ENCODE measurements at regions not wholly inside any gene's neighbourhood (a gene's known extent, or its start where the extent isn't known, plus 50 kb on each side); places are given as distances from the start of the nearest gene placed in this dataset.

DNA sequence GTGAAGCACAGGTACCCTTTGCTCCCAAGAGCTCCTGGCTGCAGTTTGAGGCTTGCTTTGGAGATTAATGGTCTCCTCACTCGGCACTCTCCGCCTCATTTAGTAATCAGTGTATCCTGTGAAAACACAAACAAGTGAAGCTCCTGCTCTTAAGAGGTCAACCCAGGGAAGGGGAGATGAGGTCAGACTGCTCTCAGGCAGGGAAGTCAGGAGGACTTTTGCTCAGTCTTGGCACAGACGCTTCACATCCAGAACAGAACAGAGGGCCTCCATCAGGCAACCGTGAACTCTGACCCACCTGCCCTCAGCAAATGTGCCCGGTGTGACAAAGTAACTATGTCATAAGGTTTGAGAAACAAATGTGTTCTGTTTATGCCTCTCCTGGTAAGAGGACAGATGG, 428.8 kb upstream of the JARID2 start:
- no peak overlapping the region for H3K27ac Mint-ChIP-seq
- Histone ChIP-seq H4K20me1 (ENCODE audit: control insufficient read depth, insufficient read depth, insufficient read length) (no peaks in the 10 kb centered on the region), H3K27me3 (ENCODE audit: insufficient read depth, low read length) (no peaks in the 10 kb centered on the region), H3K79me1 (ENCODE audit: insufficient read depth, low read depth, low read length, poor library complexity, severe bottlenecking) (no peaks in the 10 kb centered on the region), H3K4ac (ENCODE audit: low read depth, low read length) (no peak overlapping the region), H3K14ac (ENCODE audit: insufficient read depth, low read length) (no peak overlapping the region), H2BK15ac (ENCODE audit: low read depth, low read length) (no peak overlapping the region), H2BK120ac (ENCODE audit: low read depth, low read length, poor library complexity, severe bottlenecking) (no peak overlapping the region), H2AFZ (ENCODE audit: low read length) (no peak overlapping the region), H3K23me2 (ENCODE audit: insufficient read length, low read depth, low read length, poor library complexity, severe bottlenecking) (no peaks in the 10 kb centered on the region), H3K9ac (ENCODE audit: extremely low read depth, insufficient read length, low read length) (no peak overlapping the region), H3K4me2 (ENCODE audit: insufficient read depth, insufficient read length, low read length) (no peak overlapping the region), H4K5ac (ENCODE audit: insufficient read length, low read depth, low read length) (no peak overlapping the region), H2BK20ac (ENCODE audit: low read depth, low read length, poor library complexity, severe bottlenecking) (no peak overlapping the region), H3K56ac (ENCODE audit: insufficient read length, low read depth, low read length) (no peak overlapping the region), H2BK5ac (ENCODE audit: insufficient read length, low read length) (no peak overlapping the region), H3T11ph (ENCODE audit: low read length) (no peak overlapping the region), H3K18ac (ENCODE audit: insufficient read length, low read depth, low read length) (no peak overlapping the region), H4K8ac (replicated peaks; ENCODE audit: insufficient read length, low read depth, low read length) (no peak overlapping the region), H3K27ac (ENCODE audit: insufficient read length, low read depth, low read length) (no peak overlapping the region), H3K23ac (ENCODE audit: insufficient read length, low read depth, low read length) (no peak overlapping the region), H4K91ac (ENCODE audit: insufficient read length, low read depth, low read length) (no peak overlapping the region), H2BK12ac (ENCODE audit: insufficient read length, low read depth, low read length) (no peak overlapping the region), H3K79me2 (ENCODE audit: insufficient read depth, low read length) (no peaks in the 10 kb centered on the region), H3K4me1 (ENCODE audit: insufficient read depth, low read length) (no peaks in the 10 kb centered on the region; the same call in none of the 2 replicates), H2AK5ac (ENCODE audit: insufficient read length, low read length) (no peak overlapping the region), H3K9me3 (ENCODE audit: control insufficient read depth, low read depth, low read length) (no peaks in the 10 kb centered on the region)
- H3K27me3 Mint-ChIP-seq (ENCODE audit: low read depth): peaks cover 3% of the 10 kb centered on the region; the same call in 1 of the 2 replicates
- peaks cover 26 to 42% of the 10 kb centered on the region in 2 experiments for H3K4me1 Mint-ChIP-seq
- H3K4me3 Mint-ChIP-seq: no peak overlapping the region
- TF ChIP-seq, protein P1, sequence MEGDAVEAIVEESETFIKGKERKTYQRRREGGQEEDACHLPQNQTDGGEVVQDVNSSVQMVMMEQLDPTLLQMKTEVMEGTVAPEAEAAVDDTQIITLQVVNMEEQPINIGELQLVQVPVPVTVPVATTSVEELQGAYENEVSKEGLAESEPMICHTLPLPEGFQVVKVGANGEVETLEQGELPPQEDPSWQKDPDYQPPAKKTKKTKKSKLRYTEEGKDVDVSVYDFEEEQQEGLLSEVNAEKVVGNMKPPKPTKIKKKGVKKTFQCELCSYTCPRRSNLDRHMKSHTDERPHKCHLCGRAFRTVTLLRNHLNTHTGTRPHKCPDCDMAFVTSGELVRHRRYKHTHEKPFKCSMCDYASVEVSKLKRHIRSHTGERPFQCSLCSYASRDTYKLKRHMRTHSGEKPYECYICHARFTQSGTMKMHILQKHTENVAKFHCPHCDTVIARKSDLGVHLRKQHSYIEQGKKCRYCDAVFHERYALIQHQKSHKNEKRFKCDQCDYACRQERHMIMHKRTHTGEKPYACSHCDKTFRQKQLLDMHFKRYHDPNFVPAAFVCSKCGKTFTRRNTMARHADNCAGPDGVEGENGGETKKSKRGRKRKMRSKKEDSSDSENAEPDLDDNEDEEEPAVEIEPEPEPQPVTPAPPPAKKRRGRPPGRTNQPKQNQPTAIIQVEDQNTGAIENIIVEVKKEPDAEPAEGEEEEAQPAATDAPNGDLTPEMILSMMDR (conservative IDR thresholded peaks at IDR 0.05): no peak
- peaks cover 0 to 4% of the 10 kb centered on the region in 2 experiments; a peak in 1 of 5 replicates for H3K9me3 Mint-ChIP-seq
- no peak for DNase-seq
- WGBS (ENCODE audit: extremely low coverage, insufficient read length, low lambda C conversion rate): no CpG with 5 or more reads among the region's 5 CpGs
- peaks cover 0 to 11% (median 6%) of the 10 kb centered on the region in 3 experiments; a peak in 2 of 7 replicates for H3K36me3 Mint-ChIP-seq (ENCODE audit: insufficient read depth in 1 of 3, low read depth in 3 of 3)
